Mesodermal cell (in vitro differentiated cells): ENCODE measurements at regions not wholly inside any gene's neighbourhood (a gene's known extent, or its start where the extent isn't known, plus 50 kb on each side); places are given as distances from the start of the nearest gene placed in this dataset.

Experiments
- H3K27ac ChIP-seq: 2 replicates; pipeline ENCODE4 v1.7.0; 2013; ENCODE audit warnings: mild to moderate bottlenecking, low read depth, low read length, moderate library complexity; ENCODE audit not compliant: severe bottlenecking
- H3K36me3 ChIP-seq: 2 replicates; pipeline ENCODE4 v1.7.1; 2013; ENCODE audit warnings: mild to moderate bottlenecking, low read length, moderate library complexity; ENCODE audit not compliant: control insufficient read depth, insufficient read depth
- H3K4me1 ChIP-seq: one replicate; pipeline ENCODE4 v1.7.1; 2013; ENCODE audit warnings: mild to moderate bottlenecking, low read length; ENCODE audit not compliant: insufficient read depth, control insufficient read depth, poor library complexity, severe bottlenecking
- H3K4me3 ChIP-seq: 2 replicates; pipeline ENCODE4 v1.7.0; 2013; ENCODE audit warnings: low read length, control low read depth, mild to moderate bottlenecking; ENCODE audit not compliant: insufficient read depth, poor library complexity, severe bottlenecking; ENCODE audit errors: extremely low read depth
- H3K9me3 ChIP-seq: 2 replicates; pipeline ENCODE4 v1.7.1; 2013; ENCODE audit warnings: mild to moderate bottlenecking, low read length, moderate library complexity; ENCODE audit not compliant: control insufficient read depth
- WGBS, 2 experiments: methylation state at CpG; one replicate each; pipeline ENCODE4 v1.1.5; 2013; ENCODE audit warnings: missing lambda C conversion rate in 2 of 2; ENCODE audit not compliant: insufficient coverage in 2 of 2; 5-methylcytosine and 5-hydroxymethylcytosine counted together

- H3K4me3 ChIP-seq: no peak overlapping the region
- H3K27ac ChIP-seq: no peak overlapping the region
- no peaks in the 10 kb centered on the region for H3K9me3 ChIP-seq
- 96 to 100% methylated on average over 1 to 3 of the region's 4 CpGs for WGBS, 2 experiments
- H3K4me1 ChIP-seq: no peaks in the 10 kb centered on the region
- H3K36me3 ChIP-seq: no peaks in the 10 kb centered on the region
Measured at GRCh38 chr4:10971800-10972401, 287.3 kb upstream of the CLNK start.

GRCh38 chr4:10965196-10965595 is 280.6 kb upstream of the CLNK start:
- H3K9me3 ChIP-seq: peaks cover 4% of the 10 kb centered on the region
- no peaks in the 10 kb centered on the region for H3K36me3 ChIP-seq
- no peaks in the 10 kb centered on the region for H3K4me1 ChIP-seq
- 85 to 97% methylated on average over 4 of the region's 5 CpGs for WGBS, 2 experiments
- H3K27ac ChIP-seq: no peak overlapping the region
- no peak overlapping the region for H3K4me3 ChIP-seq

GRCh38 chr4:10963958-10964703 is 279.6 kb upstream of the CLNK start:
- Histone ChIP-seq H3K4me3 (no peak overlapping the region), H3K9me3 (peaks cover 4% of the 10 kb centered on the region), H3K27ac (no peak overlapping the region), H3K4me1 (no peaks in the 10 kb centered on the region), H3K36me3 (no peaks in the 10 kb centered on the region)
- WGBS, 2 experiments: 45 to 78% methylated on average over 6 to 9 of the region's 11 CpGs

GRCh38 chr4:10963241-10963640 is 278.7 kb upstream of the CLNK start:
- Histone ChIP-seq H3K36me3 (no peaks in the 10 kb centered on the region), H3K27ac (no peak overlapping the region), H3K9me3 (peaks cover 4% of the 10 kb centered on the region), H3K4me3 (no peak overlapping the region), H3K4me1 (no peaks in the 10 kb centered on the region)
- 97 to 98% methylated on average over 5 of the region's 5 CpGs for WGBS, 2 experiments

GRCh38 chr4:10962246-10962645 is 277.7 kb upstream of the CLNK start:
- Histone ChIP-seq H3K9me3 (peaks cover 4% of the 10 kb centered on the region), H3K4me1 (no peaks in the 10 kb centered on the region), H3K4me3 (no peak overlapping the region), H3K27ac (no peak overlapping the region), H3K36me3 (no peaks in the 10 kb centered on the region)
- WGBS, 2 experiments: 100% methylated on average over 1 of the region's 1 CpG

- Histone ChIP-seq H3K27ac (no peak overlapping the region), H3K4me3 (no peak overlapping the region), H3K4me1 (no peaks in the 10 kb centered on the region), H3K36me3 (no peaks in the 10 kb centered on the region), H3K9me3 (peaks cover 4% of the 10 kb centered on the region)
- 92 to 96% methylated on average over 2 to 5 of the region's 5 CpGs for WGBS, 2 experiments
Measured at GRCh38 chr4:10960389-10960788, 275.8 kb upstream of the CLNK start.

- Histone ChIP-seq H3K36me3 (no peaks in the 10 kb centered on the region), H3K27ac (no peak overlapping the region), H3K4me1 (no peaks in the 10 kb centered on the region), H3K9me3 (peaks cover 4% of the 10 kb centered on the region), H3K4me3 (no peak overlapping the region)
- WGBS, 2 experiments: 100% methylated on average over 1 of the region's 1 CpG; no CpG with 5 or more reads in 1 of the 2 experiments
Measured at GRCh38 chr4:10959586-10959985, 275.0 kb upstream of the CLNK start.

- WGBS, 2 experiments: no CpG with 5 or more reads among the region's 5 CpGs
- Histone ChIP-seq H3K36me3 (no peaks in the 10 kb centered on the region), H3K4me1 (no peaks in the 10 kb centered on the region), H3K4me3 (no peak overlapping the region), H3K27ac (peak overlapping the region; percentile 1), H3K9me3 (no peaks in the 10 kb centered on the region)
Measured at GRCh38 chr4:10958226-10958856, 273.8 kb upstream of the CLNK start.

- H3K4me1 ChIP-seq: no peaks in the 10 kb centered on the region
- H3K4me3 ChIP-seq: no peak overlapping the region
- no peak overlapping the region for H3K27ac ChIP-seq
- H3K9me3 ChIP-seq: no peaks in the 10 kb centered on the region
- WGBS, 2 experiments: 80 to 100% methylated on average over 1 of the region's 2 CpGs
- H3K36me3 ChIP-seq: no peaks in the 10 kb centered on the region
Measured at GRCh38 chr4:10951306-10951705, 266.7 kb upstream of the CLNK start.

GRCh38 chr4:10949039-10949733 is 264.6 kb upstream of the CLNK start:
- Histone ChIP-seq H3K36me3 (no peaks in the 10 kb centered on the region), H3K9me3 (no peaks in the 10 kb centered on the region), H3K4me1 (no peaks in the 10 kb centered on the region), H3K4me3 (no peak overlapping the region), H3K27ac (no peak overlapping the region)
- 90 to 92% methylated on average over 6 of the region's 6 CpGs for WGBS, 2 experiments
